ENCODE measurements at regions not wholly inside any gene's neighbourhood (a gene's known extent, or its start where the extent isn't known, plus 50 kb on each side); places are given as distances from the start of the nearest gene placed in this dataset.

- intact Hi-C loops (cut with micrococcal nuclease) (no loop called here), in situ Hi-C loops (cut with MboI) (no loop called here)
- Histone ChIP-seq H3K27me3 (ENCODE audit: control insufficient read depth in 2 of 2, insufficient read depth in 2 of 2, low read length in 2 of 2) (no peaks in the 10 kb centered on the region), H3K4me1 (replicated peaks in 1 of 2; ENCODE audit: control insufficient read depth in 2 of 2, insufficient read depth in 2 of 2, low read length in 2 of 2) (no peaks in the 10 kb centered on the region), H4K20me1 (replicated peaks; ENCODE audit: control insufficient read depth, insufficient read depth, low read length) (no peaks in the 10 kb centered on the region), H3K79me2 (ENCODE audit: control insufficient read depth, insufficient read depth, low read length) (no peaks in the 10 kb centered on the region), H3K36me3 (ENCODE audit: control insufficient read depth, insufficient read depth, low read length) (no peaks in the 10 kb centered on the region), H2AFZ (ENCODE audit: low read depth, low read length) (no peak overlapping the region), H3K9me1 (ENCODE audit: control insufficient read depth, insufficient read depth, low read length) (no peaks in the 10 kb centered on the region), H3K27ac (ENCODE audit: extremely low read depth, low read depth, low read length) (no peak overlapping the region), H3K9ac (ENCODE audit: insufficient read depth in 1 of 2, low read depth in 2 of 2, low read length in 2 of 2) (no peak overlapping the region), H3K4me3 (no peak overlapping the region), H3K9me3 (replicated peaks; ENCODE audit: control insufficient read depth, insufficient read depth, low read depth, low read length) (no peaks in the 10 kb centered on the region), H3K4me2 (ENCODE audit: insufficient read depth, low read length) (no peak overlapping the region)
- CTCF ChIA-PET (ENCODE audit: low intra/inter-chr PET ratio): no interaction called here
- POLR2A ChIA-PET: no interaction called here
- BruUV-seq (replicated peaks): no TSS peak
- no peak for ATAC-seq
- no peak for FAIRE-seq
- no peak for DNase-seq (ENCODE audit: extremely low read depth in 1 of 4, low spot score in 3 of 4)
- TF ChIP-seq NCOA2 (IDR thresholded peaks at IDR 0.05; ENCODE audit: partially characterized antibody in 2 of 2) (no peak), KAT2B (IDR thresholded peaks at IDR 0.05; ENCODE audit: low read depth, low read length) (no peak), SMAD3 (CRISPR knock-in tag; conservative IDR thresholded peaks at IDR 0.05) (no peak), JUND (IDR thresholded peaks at IDR 0.05; ENCODE audit: borderline replicate concordance, low read depth, low read length) (no peak), JUND (tag; IDR thresholded peaks at IDR 0.05; ENCODE audit: borderline replicate concordance, low read depth, low read length) (no peak), ZNF146 (CRISPR knock-in tag; IDR thresholded peaks at IDR 0.05; ENCODE audit: unreplicated experiment) (no peak), FIP1L1 (IDR thresholded peaks at IDR 0.05; ENCODE audit: low read depth, low read length, poor library complexity, severe bottlenecking) (no peak), FOXM1 (IDR thresholded peaks at IDR 0.05; ENCODE audit: low read depth) (no peak), FOXM1 (CRISPR knock-in tag; IDR thresholded peaks at IDR 0.05; ENCODE audit: low read depth) (no peak), KLF10 (CRISPR knock-in tag; IDR thresholded peaks at IDR 0.05) (no peak), ZNF175 (CRISPR knock-in tag; IDR thresholded peaks at IDR 0.05; ENCODE audit: low read depth) (no peak), ZNF695 (CRISPR knock-in tag; IDR thresholded peaks at IDR 0.05) (no peak), FOS (IDR thresholded peaks at IDR 0.05; ENCODE audit: extremely low read depth, insufficient read length) (no peak)
- TF ChIP-seq, protein P1, sequence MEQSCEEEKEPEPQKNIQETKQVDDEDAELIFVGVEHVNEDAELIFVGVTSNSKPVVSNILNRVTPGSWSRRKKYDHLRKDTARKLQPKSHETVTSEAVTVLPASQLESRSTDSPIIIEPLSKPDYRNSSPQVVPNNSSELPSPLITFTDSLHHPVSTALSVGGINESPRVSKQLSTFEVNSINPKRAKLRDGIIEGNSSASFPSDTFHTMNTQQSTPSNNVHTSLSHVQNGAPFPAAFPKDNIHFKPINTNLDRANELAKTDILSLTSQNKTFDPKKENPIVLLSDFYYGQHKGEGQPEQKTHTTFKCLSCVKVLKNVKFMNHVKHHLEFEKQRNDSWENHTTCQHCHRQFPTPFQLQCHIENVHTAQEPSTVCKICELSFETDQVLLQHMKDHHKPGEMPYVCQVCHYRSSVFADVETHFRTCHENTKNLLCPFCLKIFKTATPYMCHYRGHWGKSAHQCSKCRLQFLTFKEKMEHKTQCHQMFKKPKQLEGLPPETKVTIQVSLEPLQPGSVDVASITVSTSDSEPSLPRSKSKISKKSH (CRISPR knock-in tag; IDR thresholded peaks at IDR 0.05): no peak
- TF ChIP-seq, protein P2, sequence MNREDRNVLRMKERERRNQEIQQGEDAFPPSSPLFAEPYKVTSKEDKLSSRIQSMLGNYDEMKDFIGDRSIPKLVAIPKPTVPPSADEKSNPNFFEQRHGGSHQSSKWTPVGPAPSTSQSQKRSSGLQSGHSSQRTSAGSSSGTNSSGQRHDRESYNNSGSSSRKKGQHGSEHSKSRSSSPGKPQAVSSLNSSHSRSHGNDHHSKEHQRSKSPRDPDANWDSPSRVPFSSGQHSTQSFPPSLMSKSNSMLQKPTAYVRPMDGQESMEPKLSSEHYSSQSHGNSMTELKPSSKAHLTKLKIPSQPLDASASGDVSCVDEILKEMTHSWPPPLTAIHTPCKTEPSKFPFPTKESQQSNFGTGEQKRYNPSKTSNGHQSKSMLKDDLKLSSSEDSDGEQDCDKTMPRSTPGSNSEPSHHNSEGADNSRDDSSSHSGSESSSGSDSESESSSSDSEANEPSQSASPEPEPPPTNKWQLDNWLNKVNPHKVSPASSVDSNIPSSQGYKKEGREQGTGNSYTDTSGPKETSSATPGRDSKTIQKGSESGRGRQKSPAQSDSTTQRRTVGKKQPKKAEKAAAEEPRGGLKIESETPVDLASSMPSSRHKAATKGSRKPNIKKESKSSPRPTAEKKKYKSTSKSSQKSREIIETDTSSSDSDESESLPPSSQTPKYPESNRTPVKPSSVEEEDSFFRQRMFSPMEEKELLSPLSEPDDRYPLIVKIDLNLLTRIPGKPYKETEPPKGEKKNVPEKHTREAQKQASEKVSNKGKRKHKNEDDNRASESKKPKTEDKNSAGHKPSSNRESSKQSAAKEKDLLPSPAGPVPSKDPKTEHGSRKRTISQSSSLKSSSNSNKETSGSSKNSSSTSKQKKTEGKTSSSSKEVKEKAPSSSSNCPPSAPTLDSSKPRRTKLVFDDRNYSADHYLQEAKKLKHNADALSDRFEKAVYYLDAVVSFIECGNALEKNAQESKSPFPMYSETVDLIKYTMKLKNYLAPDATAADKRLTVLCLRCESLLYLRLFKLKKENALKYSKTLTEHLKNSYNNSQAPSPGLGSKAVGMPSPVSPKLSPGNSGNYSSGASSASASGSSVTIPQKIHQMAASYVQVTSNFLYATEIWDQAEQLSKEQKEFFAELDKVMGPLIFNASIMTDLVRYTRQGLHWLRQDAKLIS (CRISPR knock-in tag; IDR thresholded peaks at IDR 0.05): no peak
Measured at GRCh38 chr2:144088863-144089262, 431.1 kb downstream of the ZEB2 start.
